Left hindlimb (tissue), 1 donor: ENCODE measurements at regions not wholly inside any gene's neighbourhood (a gene's known extent, or its start where the extent isn't known, plus 50 kb on each side); places are given as distances from the start of the nearest gene placed in this dataset.

Experiments
- DNase-seq: peaks from one replicate; pipeline ENCODE4 v3.0.0-alpha.2; 2018

GRCh38 chr22:48262596-48263430 is 1500.4 kb downstream of the TBC1D22A start:
- no peak for DNase-seq

- no peak for DNase-seq
Observed at GRCh38 chr22:48261706-48262105, 1499.3 kb downstream of the TBC1D22A start.

GRCh38 chr22:48261048-48261621 is 1498.7 kb downstream of the TBC1D22A start:
- no peak for DNase-seq

DNA sequence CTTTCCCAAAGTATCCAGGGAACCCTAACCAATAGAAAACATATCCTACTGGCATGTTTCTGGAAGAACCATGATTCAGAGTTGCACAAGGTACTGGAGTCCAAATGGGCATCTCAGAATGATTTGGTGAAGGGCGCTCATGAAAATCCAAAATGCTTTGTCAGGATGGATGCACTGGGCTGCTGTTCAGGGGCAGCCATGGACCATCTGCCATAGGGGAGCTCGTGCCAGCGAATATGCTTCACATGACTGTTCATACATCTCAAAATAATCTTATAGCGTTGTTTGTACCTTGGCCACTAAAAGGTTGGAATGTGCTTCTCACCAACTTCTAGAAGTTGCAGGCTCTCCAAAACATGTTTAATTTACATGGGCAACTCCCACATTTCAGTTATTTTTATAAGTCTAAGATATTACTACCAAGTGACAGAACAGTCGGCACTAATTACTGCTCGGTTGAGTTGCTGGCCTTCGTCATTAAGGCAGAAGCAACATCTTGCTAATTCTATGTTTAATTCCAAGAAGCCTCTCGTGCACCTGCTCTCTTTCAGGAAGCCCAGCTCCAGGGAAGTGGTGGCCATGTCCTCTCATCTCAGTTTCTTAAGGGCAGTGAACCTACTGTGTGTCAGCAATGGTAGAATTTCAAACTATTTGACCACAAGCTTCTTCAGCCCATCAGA is 1497.7 kb downstream of the TBC1D22A start:
- no peak for DNase-seq

DNA sequence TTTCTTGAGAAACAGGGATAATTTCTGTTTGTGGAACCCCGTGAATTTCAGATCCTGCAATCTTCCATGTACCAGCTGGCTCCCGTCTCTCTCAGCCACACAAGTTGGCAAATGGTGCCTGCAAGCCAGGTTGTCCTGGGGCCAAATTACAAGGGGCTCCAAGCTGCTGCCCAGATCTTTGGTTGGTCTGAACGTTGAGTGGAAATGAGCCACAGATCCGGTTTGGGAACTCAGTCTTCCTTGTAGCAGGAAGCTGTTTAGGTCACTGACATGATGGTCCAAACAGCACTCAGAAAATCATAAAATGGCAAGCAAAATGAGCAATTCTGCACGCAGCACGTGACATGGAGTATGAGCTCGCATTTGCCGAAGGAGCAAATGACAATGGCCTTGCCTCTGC is 1496.4 kb downstream of the TBC1D22A start:
- no peak for DNase-seq

DNA sequence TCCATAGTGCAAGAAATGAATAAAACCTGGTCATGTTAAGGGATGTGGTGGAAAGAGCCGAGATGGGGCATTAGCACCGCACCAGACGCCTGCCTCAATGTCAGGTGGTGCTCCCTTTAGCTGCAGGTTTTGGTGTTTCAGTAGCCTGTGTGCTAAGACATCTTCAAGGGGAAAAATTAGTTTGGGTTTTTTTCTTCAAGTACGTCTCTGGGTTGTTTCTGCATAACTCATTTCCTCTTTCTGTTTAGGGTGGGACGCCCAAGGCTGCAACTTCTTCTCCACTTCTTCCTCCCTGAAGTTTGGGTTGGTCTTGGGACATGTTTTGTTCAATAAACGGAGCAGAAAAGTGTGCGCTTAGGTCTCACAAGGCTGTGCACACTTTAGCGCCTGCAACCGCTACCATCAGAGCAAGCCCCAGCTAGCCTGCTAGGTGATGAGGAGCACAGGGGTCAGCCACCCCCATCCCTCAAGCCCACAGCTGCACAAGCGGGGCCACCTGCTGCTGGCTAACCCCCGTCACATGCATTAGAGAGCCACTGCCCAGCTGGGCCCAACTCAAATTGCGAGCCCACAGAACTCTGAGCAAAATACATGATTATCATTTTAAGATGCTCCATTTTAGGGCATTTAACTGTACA is 1495.7 kb downstream of the TBC1D22A start:
- DNase-seq: no peak

DNA sequence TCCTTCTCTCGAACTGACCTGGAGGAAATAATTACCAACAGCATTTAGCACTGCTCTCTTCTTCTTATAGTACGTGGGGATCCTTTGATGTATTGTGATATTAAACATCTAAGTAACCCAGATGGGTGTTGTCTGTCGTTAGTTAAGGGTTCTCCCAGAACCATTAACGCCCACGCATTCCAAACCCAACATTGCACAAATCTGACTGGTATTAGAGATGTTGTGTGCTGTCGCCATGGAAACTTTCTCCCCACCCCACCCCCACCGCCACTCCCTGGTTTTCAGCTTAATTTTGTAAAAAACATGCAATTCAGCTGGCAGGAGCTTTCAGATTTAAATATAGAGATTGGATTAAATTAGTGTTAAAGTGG is 1495.2 kb downstream of the TBC1D22A start:
- no peak for DNase-seq

- no peak for DNase-seq
Observed at GRCh38 chr22:48256776-48257684, 1494.6 kb downstream of the TBC1D22A start.

GRCh38 chr22:48256041-48256739 is 1493.7 kb downstream of the TBC1D22A start:
- DNase-seq: no peak

DNA sequence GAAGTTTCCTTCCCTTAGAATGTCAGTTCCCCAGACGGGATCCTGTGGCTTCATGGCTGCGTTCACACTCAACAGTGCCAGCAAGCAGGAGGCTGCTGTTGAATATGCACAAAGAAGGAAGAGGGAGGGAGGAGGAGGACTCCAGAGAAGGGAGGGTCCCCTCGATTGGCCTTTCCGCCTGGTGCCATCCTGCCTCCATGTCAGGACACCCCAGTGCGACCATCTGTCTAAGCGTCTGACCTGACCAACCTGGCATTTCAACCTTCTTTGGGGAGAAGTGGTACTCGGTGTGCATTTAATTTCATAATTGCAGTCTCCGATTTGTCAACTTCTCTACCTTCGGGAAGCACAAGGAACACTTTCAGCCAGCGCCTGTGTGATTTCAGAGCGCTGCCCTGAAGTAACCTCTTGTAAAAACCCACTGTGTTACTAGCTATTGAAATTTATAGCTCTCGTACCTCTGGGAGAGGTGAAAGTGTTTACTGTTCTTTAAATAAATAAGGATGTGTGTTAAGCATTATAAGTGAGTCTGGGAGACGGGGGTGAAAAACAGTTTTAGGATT is 1491.9 kb downstream of the TBC1D22A start:
- DNase-seq: no peak

GRCh38 chr22:48253573-48253972 is 1491.1 kb downstream of the TBC1D22A start:
- DNase-seq: no peak

GRCh38 chr22:48253136-48253535 is 1490.7 kb downstream of the TBC1D22A start:
- DNase-seq: no peak

DNA sequence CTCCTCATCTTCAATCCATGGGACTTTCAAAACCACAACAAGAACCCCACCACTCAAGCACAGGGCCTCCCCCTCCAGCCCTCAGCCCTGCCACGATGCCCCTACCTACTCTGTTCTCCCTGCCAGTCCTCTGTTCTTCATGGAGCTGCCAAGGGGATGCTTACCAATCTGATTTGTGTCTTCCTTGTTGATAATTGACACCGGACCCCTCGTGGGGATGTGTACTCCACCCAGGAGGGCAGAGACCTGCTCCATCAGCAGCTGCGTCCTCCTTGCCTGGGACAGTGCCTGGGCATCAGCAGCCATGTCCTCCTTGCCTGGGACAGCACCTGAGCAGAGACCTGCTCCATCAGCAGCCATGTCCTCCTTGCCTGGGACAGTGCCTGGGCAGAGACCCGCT is 1489.2 kb downstream of the TBC1D22A start:
- no peak for DNase-seq

DNA sequence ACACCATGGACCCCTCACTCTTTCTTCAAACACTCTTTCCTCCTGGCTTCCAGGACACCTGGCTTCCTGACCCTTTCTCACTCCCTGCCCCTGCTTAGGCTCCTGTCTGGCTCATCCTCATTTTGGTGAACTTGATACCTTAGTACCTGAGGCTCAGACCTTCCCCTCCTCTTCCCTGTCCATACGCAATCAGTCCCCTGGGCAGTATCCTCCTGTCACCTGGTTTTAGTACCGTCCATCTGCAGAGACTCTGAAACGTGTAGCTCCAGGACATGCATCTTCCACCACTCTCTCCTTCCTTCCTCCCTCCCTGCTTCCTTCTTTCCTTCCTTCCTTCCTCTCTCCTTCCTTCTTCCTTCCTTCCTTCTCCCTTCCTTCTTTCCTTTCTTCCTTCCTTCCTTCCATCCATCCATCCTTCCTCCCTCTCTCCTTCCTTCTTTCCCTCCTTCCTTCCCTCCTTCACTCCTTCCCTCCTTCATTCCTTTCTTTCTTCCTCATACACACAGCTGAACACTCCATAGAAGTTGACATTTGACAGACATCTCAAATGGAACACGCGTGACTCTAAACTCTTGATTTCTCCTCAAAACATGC is 1488.6 kb downstream of the TBC1D22A start:
- no peak for DNase-seq

DNA sequence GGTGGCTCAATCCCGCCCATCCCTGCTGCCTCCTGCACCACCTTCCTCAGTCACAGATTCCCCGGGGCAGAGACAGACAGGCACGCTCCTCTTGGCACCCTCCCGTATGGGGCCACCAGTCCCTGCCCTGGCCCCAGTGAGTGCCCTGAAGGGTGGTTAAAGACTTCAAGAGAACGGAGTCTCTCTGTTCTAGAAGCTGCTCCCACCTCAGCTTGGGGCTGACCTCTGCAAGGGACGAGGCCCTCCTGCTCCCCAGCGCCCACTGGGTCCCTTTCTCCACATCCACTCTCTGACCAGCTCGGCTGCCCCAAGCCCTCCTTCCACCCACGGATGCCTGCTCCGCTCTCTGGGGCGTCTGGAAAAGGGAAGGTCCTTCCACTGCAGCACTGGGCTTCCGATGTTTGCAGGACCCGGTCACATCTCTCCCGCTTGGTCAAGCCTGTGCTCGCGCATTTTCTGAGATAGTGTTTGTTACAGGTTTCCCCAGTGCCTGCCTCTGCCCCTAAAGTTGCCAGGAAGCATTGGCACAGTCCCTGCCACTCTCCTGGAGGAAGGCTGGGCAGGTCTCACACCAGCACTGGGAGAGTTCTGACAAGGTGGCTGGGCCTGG is 1487.9 kb downstream of the TBC1D22A start:
- no peak for DNase-seq

GRCh38 chr22:48249713-48250268 is 1487.3 kb downstream of the TBC1D22A start:
- no peak for DNase-seq

DNA sequence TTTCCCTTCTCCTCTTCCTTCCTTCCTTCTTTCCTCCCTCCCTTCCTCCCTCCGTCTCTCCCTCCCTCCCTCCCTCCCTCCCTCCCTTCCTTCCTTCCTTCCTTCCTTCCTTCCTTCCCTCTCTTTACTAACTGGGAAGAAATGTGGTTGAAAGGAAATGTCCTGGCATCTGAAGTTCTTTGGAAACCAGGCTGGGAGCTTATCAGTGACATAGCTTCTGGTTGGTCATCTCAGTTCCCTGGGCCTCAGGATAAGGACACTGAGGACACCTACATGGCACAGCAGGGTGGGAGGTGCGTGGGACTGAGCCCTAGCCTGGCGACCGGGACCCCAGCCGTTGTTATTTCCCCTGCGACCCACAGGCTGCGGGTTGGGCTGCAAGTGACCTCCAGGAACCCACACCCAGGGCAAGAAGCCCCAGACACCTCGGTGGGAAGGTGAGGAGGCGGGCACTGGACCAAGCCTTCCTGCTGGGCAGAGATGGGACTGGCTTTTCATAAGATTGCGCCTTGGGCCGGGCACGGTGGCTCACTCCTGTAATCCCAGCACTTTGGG is 1486.5 kb downstream of the TBC1D22A start:
- DNase-seq: no peak

DNA sequence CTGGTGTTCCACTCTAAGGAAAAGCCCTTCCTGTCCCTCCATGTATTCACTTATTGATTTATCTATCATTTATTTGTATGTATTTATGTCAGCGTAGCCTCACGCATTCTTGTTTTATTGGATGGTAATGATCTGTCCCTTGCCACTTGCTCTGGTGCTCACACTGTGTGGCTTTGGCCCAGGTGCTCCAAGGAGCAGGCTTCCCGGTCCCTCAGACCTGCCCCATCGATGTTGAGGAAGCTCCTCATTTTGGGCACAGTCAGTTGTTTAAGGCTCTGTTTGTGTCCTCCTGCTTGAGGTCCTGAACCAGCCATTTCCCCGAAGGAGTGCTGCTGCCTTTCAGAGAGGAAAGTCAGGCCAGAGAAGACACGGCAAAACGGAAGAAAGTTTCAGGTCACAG is 1485.4 kb downstream of the TBC1D22A start:
- DNase-seq: no peak

DNA sequence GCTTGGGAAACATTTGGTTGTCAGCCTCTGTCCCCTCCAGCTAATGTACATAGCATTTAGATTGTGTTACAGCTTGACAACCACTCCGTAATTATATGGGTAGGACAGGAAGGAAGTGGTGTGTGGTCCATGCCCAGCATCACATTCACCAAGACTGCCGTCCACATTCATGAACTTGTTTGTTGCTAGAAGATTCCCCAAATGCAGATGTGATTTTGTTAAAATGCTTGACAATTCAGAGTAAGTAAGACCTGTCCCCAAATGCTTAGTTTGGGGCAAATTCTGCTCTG is 1482.7 kb downstream of the TBC1D22A start:
- no peak for DNase-seq
